DOHH2 (cell line): ENCODE measurements at regions not wholly inside any gene's neighbourhood (a gene's known extent, or its start where the extent isn't known, plus 50 kb on each side); places are given as distances from the start of the nearest gene placed in this dataset.
A peak's percentile ranks its signal among the peaks of the same experiment; 100 is the strongest.

Experiments used
- H3F3A ChIP-seq: fragments of 200-600 bp; sonication (generic), shearing (Covaris generic); 2 replicates; pipeline ENCODE4 v1.6.0; 2016; ENCODE audit warnings: antibody characterized with exemption, mild to moderate bottlenecking; ENCODE audit not compliant: control insufficient read depth, insufficient read depth
- H3K27ac ChIP-seq: fragments of 200-600 bp; sonication (generic); 2 replicates; pipeline ENCODE4 v1.5.1; 2014; ENCODE audit warnings: low read depth, mild to moderate bottlenecking, low read length, moderate library complexity
- H3K27me3 ChIP-seq: fragments of 200-600 bp; sonication (generic); 2 replicates; pipeline ENCODE4 v1.6.1; 2014; ENCODE audit warnings: mild to moderate bottlenecking, low read length, mixed read lengths; ENCODE audit not compliant: control insufficient read depth
- H3K36me3 ChIP-seq: fragments of 200-600 bp; sonication (generic); 2 replicates; pipeline ENCODE4 v1.6.1; 2014; ENCODE audit warnings: mild to moderate bottlenecking, low read length, moderate library complexity, mixed read lengths; ENCODE audit not compliant: control insufficient read depth
- H3K4me1 ChIP-seq: fragments of 200-600 bp; sonication (generic); 2 replicates; pipeline ENCODE4 v1.6.1; 2014; ENCODE audit warnings: mild to moderate bottlenecking, low read length, mixed read lengths; ENCODE audit not compliant: control insufficient read depth
- H3K4me2 ChIP-seq: fragments of 200-600 bp; sonication (generic); 2 replicates; pipeline ENCODE4 v1.6.0; 2014; ENCODE audit warnings: mild to moderate bottlenecking, low read length, moderate library complexity
- H3K4me3 ChIP-seq: fragments of 200-600 bp; sonication (generic); 2 replicates; pipeline ENCODE4 v1.5.1; 2014; ENCODE audit warnings: mild to moderate bottlenecking, low read length, mixed read lengths
- H3K79me2 ChIP-seq: fragments of 200-600 bp; sonication (generic); 2 replicates; pipeline ENCODE4 v1.6.1; 2014; ENCODE audit warnings: mild to moderate bottlenecking, low read length, mixed read lengths; ENCODE audit not compliant: control insufficient read depth
- H3K9me2 ChIP-seq: fragments of 200-600 bp; sonication (generic); replicated peaks from 2 replicates; pipeline ENCODE4 v1.6.1; 2014; ENCODE audit warnings: mild to moderate bottlenecking, low read length, mixed read lengths; ENCODE audit not compliant: control insufficient read depth
- H3K9me3 ChIP-seq: fragments of 200-600 bp; sonication (generic); 2 replicates; pipeline ENCODE4 v1.6.1; 2014; ENCODE audit warnings: antibody characterized with exemption, low read length, mixed read lengths; ENCODE audit not compliant: control insufficient read depth, insufficient read depth
- H4K20me1 ChIP-seq: fragments of 200-600 bp; sonication (generic); 2 replicates; pipeline ENCODE4 v1.6.0; 2014; ENCODE audit warnings: low read depth, mild to moderate bottlenecking, antibody characterized with exemption, low read length, moderate library complexity; ENCODE audit not compliant: control insufficient read depth, insufficient read depth
- EZH2phosphoT487 ChIP-seq: fragments of 200-600 bp; sonication (generic); IDR thresholded peaks from 2 replicates; pipeline ENCODE4 v1.6.1; 2017; ENCODE audit warnings: borderline replicate concordance, mild to moderate bottlenecking, antibody characterized with exemption, low read length, moderate library complexity, mixed read lengths
- TF ChIP-seq, protein P1 (sequence below): fragments of 200-600 bp; sonication (generic); IDR thresholded peaks from one replicate; pipeline ENCODE4 v1.5.1; 2014; ENCODE audit warnings: antibody characterized with exemption, mild to moderate bottlenecking, low read depth, low read length; ENCODE audit not compliant: poor library complexity, severe bottlenecking

DNA sequence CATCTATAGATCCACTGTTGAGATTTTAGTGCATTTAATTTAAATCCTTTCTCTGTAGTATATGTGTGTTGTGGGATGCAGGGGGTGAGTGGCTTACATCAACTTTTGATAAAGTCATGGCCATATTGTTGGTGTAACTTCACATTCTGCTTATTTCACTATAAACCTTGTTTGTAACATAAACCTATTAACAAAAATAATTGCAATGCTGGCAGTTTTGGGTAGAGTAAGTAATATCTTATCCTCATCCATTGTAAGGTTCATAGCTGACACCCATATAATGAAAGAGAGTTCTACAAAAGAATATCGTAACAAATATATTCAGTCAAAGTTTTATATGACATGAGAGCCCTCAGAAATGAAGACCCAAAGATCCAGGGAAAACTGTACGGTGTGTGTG is 601.7 kb upstream of the ANO3 start:
- Histone ChIP-seq H3K4me1 (no peaks in the 10 kb centered on the region), H4K20me1 (no peaks in the 10 kb centered on the region), H3K27me3 (no peaks in the 10 kb centered on the region), H3K27ac (no peak overlapping the region), H3K4me3 (no peak overlapping the region), H3K36me3 (no peaks in the 10 kb centered on the region), H3F3A (no peaks in the 10 kb centered on the region), H3K79me2 (no peaks in the 10 kb centered on the region), H3K9me3 (no peaks in the 10 kb centered on the region), H3K9me2 (no peaks in the 10 kb centered on the region), H3K4me2 (no peak overlapping the region)
- TF ChIP-seq, protein P1, sequence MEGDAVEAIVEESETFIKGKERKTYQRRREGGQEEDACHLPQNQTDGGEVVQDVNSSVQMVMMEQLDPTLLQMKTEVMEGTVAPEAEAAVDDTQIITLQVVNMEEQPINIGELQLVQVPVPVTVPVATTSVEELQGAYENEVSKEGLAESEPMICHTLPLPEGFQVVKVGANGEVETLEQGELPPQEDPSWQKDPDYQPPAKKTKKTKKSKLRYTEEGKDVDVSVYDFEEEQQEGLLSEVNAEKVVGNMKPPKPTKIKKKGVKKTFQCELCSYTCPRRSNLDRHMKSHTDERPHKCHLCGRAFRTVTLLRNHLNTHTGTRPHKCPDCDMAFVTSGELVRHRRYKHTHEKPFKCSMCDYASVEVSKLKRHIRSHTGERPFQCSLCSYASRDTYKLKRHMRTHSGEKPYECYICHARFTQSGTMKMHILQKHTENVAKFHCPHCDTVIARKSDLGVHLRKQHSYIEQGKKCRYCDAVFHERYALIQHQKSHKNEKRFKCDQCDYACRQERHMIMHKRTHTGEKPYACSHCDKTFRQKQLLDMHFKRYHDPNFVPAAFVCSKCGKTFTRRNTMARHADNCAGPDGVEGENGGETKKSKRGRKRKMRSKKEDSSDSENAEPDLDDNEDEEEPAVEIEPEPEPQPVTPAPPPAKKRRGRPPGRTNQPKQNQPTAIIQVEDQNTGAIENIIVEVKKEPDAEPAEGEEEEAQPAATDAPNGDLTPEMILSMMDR = no peak
- TF ChIP-seq EZH2phosphoT487 = no peak

DNA sequence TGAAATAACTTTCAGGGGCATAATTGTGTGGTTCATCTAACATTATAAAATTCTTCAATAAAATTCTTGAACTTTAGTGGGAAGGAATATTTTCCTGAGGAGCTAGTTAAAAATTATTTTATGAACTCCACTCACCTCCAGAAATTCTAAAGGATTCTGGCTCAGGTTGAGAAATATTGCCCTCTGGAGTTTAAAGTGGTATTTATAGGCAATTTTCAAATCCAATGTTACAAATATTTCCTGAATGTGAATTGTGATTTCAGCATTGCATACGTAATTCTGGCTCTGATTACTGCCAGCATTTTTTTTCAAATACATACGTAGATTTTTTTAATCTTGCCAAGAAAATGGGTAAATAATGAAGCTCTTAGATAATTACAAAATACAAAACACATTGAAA is 598.2 kb upstream of the ANO3 start:
- Histone ChIP-seq H3K9me3 (no peaks in the 10 kb centered on the region), H3K4me3 (no peak overlapping the region), H3F3A (no peaks in the 10 kb centered on the region), H3K27me3 (no peaks in the 10 kb centered on the region), H3K79me2 (no peaks in the 10 kb centered on the region), H3K9me2 (no peaks in the 10 kb centered on the region), H3K36me3 (no peaks in the 10 kb centered on the region), H3K27ac (no peak overlapping the region), H4K20me1 (no peaks in the 10 kb centered on the region), H3K4me1 (no peaks in the 10 kb centered on the region), H3K4me2 (no peak overlapping the region)
- TF ChIP-seq, protein P1 = no peak
- no peak for TF ChIP-seq EZH2phosphoT487

DNA sequence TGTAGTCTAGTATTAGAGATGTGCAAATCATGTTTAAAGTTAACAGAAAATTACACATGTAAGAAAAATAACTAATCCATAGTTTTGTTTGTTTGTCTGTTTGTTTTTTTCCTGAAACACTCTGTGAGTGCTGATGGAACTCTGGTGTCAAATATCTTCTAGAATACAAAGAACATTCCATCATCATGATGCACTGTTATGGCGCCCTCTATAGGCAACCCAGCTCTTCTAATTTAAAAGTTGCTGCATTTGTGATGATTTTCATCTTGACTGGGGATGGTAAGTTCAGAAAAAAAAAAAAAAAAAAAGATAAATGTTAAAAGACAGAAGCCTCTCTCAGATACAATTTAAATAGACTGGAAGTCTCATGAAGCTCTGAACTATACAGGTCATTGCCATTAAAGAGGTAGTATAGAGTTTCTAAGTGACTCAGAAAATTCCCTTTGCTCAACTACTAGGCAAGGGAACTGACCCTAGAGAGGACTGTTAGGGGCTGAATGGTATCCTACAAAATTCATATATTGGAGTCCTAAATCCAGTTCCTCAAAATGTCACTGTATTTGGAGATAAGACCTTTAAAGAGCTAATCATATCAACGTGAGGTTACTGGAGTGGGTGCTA is 597.2 kb upstream of the ANO3 start:
- H3K4me3 ChIP-seq = no peak overlapping the region
- no peaks in the 10 kb centered on the region for H3K9me2 ChIP-seq
- no peak overlapping the region for H3K4me2 ChIP-seq
- H3K9me3 ChIP-seq = no peaks in the 10 kb centered on the region
- TF ChIP-seq EZH2phosphoT487 = no peak
- TF ChIP-seq, protein P1 = peak; percentile 40
- H3F3A ChIP-seq = no peaks in the 10 kb centered on the region
- no peak overlapping the region for H3K27ac ChIP-seq
- H4K20me1 ChIP-seq = no peaks in the 10 kb centered on the region
- no peaks in the 10 kb centered on the region for H3K79me2 ChIP-seq
- no peaks in the 10 kb centered on the region for H3K4me1 ChIP-seq
- H3K27me3 ChIP-seq = no peaks in the 10 kb centered on the region
- H3K36me3 ChIP-seq = no peaks in the 10 kb centered on the region
